Activated naive CD4-positive, alpha-beta T cell treated with anti-CD3 and anti-CD28 coated beads, Interleukin-2, amount 50 U/mL, for 72 hours (primary cell): ENCODE measurements at regions not wholly inside any gene's neighbourhood (a gene's known extent, or its start where the extent isn't known, plus 50 kb on each side); places are given as distances from the start of the nearest gene placed in this dataset.

Experiments
- ATAC-seq, 2 donors: fragments of 150-1000 bp; cut with Tn5 transposase; 2 replicates each; pipeline ENCODE4 v1.10.0; 2021; ENCODE audit warnings: mild to moderate bottlenecking in 2 of 2, moderate library complexity in 2 of 2
- DNase-seq, 2 donors: peaks; one replicate each; pipeline ENCODE4 v3.0.0; 2021 to 2022; ENCODE audit warnings: low spot score in 2 of 2
- H3K27ac Mint-ChIP-seq, 2 donors: one replicate each; pipeline ENCODE4 v1.8.0; 2022; ENCODE audit warnings: mild to moderate bottlenecking in 2 of 2, mixed read lengths in 2 of 2
- H3K36me3 Mint-ChIP-seq, 2 donors: one replicate each; pipeline ENCODE4 v1.8.0; 2022; ENCODE audit warnings: mixed read lengths in 2 of 2
- H3K9me3 Mint-ChIP-seq, 2 donors: one replicate each; pipeline ENCODE4 v1.8.0; 2022; ENCODE audit warnings: mixed read lengths in 2 of 2

GRCh38 chr4:114465766-114466165 lies 132.8 kb upstream of the UGT8 start:
- Mint-ChIP-seq H3K27ac (no peak overlapping the region), H3K36me3 (no peaks in the 10 kb centered on the region), H3K9me3 (no peaks in the 10 kb centered on the region)
- ATAC-seq (no peak), DNase-seq (no peak)

GRCh38 chr4:114466299-114466698 lies 132.3 kb upstream of the UGT8 start:
- DNase-seq = no peak
- Mint-ChIP-seq H3K36me3 (no peaks in the 10 kb centered on the region), H3K9me3 (no peaks in the 10 kb centered on the region), H3K27ac (no peak overlapping the region)
- ATAC-seq = no peak

- ATAC-seq (no peak), DNase-seq (no peak)
- peaks cover 0 to 3% of the 10 kb centered on the region in 2 donors for H3K9me3 Mint-ChIP-seq
- H3K36me3 Mint-ChIP-seq = no peaks in the 10 kb centered on the region
- H3K27ac Mint-ChIP-seq = no peak overlapping the region
Observed at GRCh38 chr4:114472269-114473032, 126.2 kb upstream of the UGT8 start.

- Mint-ChIP-seq H3K27ac (no peak overlapping the region), H3K9me3 (peaks cover 0 to 8% of the 10 kb centered on the region in 2 donors), H3K36me3 (no peaks in the 10 kb centered on the region)
- DNase-seq = no peak
- ATAC-seq = no peak
Observed at GRCh38 chr4:114474188-114474800, 124.3 kb upstream of the UGT8 start.

GRCh38 chr4:114476310-114476709 lies 122.3 kb upstream of the UGT8 start:
- DNase-seq (no peak), ATAC-seq (no peak)
- Mint-ChIP-seq H3K9me3 (peaks cover 0 to 8% of the 10 kb centered on the region in 2 donors), H3K27ac (no peak overlapping the region), H3K36me3 (peaks cover 0 to 8% of the 10 kb centered on the region in 2 donors)

GRCh38 chr4:114479595-114479994 lies 119.0 kb upstream of the UGT8 start:
- ATAC-seq = no peak
- H3K9me3 Mint-ChIP-seq = peaks cover 0 to 5% of the 10 kb centered on the region in 2 donors
- no peak for DNase-seq
- H3K27ac Mint-ChIP-seq = no peak overlapping the region
- H3K36me3 Mint-ChIP-seq = peaks cover 0 to 8% of the 10 kb centered on the region in 2 donors

GRCh38 chr4:114481856-114482255 lies 116.8 kb upstream of the UGT8 start:
- no peak overlapping the region for H3K27ac Mint-ChIP-seq
- H3K36me3 Mint-ChIP-seq = peaks cover 0 to 8% of the 10 kb centered on the region in 2 donors
- H3K9me3 Mint-ChIP-seq = peaks cover 0 to 5% of the 10 kb centered on the region in 2 donors
- no peak for DNase-seq
- ATAC-seq = no peak

- Mint-ChIP-seq H3K9me3 (no peaks in the 10 kb centered on the region), H3K27ac (no peak overlapping the region), H3K36me3 (no peaks in the 10 kb centered on the region)
- DNase-seq (no peak), ATAC-seq (no peak)
Observed at GRCh38 chr4:114487101-114487500, 111.5 kb upstream of the UGT8 start.

- Mint-ChIP-seq H3K27ac (no peak overlapping the region), H3K36me3 (no peaks in the 10 kb centered on the region), H3K9me3 (no peaks in the 10 kb centered on the region)
- ATAC-seq = no peak
- no peak for DNase-seq
Observed at GRCh38 chr4:114488301-114488982, 110.2 kb upstream of the UGT8 start.

- DNase-seq (no peak), ATAC-seq (no peak)
- H3K9me3 Mint-ChIP-seq = no peaks in the 10 kb centered on the region
- no peak overlapping the region for H3K27ac Mint-ChIP-seq
- H3K36me3 Mint-ChIP-seq = no peaks in the 10 kb centered on the region
Observed at GRCh38 chr4:114494246-114494803, 104.3 kb upstream of the UGT8 start.

GRCh38 chr4:114495471-114495928 lies 103.1 kb upstream of the UGT8 start:
- DNase-seq (no peak), ATAC-seq (no peak)
- H3K27ac Mint-ChIP-seq = no peak overlapping the region
- H3K36me3 Mint-ChIP-seq = no peaks in the 10 kb centered on the region
- H3K9me3 Mint-ChIP-seq = no peaks in the 10 kb centered on the region

GRCh38 chr4:114497116-114497515 lies 101.5 kb upstream of the UGT8 start:
- Mint-ChIP-seq H3K36me3 (no peaks in the 10 kb centered on the region), H3K27ac (no peak overlapping the region), H3K9me3 (no peaks in the 10 kb centered on the region)
- ATAC-seq = no peak
- no peak for DNase-seq

- DNase-seq = no peak
- H3K36me3 Mint-ChIP-seq = no peaks in the 10 kb centered on the region
- no peak overlapping the region for H3K27ac Mint-ChIP-seq
- peaks cover 0 to 3% of the 10 kb centered on the region in 2 donors for H3K9me3 Mint-ChIP-seq
- no peak for ATAC-seq
Observed at GRCh38 chr4:114509340-114509739, 89.3 kb upstream of the UGT8 start.

- H3K36me3 Mint-ChIP-seq = no peaks in the 10 kb centered on the region
- H3K27ac Mint-ChIP-seq = no peak overlapping the region
- DNase-seq (no peak), ATAC-seq (no peak)
- no peaks in the 10 kb centered on the region for H3K9me3 Mint-ChIP-seq
Observed at GRCh38 chr4:114512595-114513295, 85.9 kb upstream of the UGT8 start.

GRCh38 chr4:114519368-114519767 lies 79.2 kb upstream of the UGT8 start:
- ATAC-seq (no peak), DNase-seq (no peak)
- peaks cover 0 to 5% of the 10 kb centered on the region in 2 donors for H3K9me3 Mint-ChIP-seq
- H3K27ac Mint-ChIP-seq = no peak overlapping the region
- no peaks in the 10 kb centered on the region for H3K36me3 Mint-ChIP-seq

- ATAC-seq (no peak), DNase-seq (no peak)
- H3K27ac Mint-ChIP-seq = no peak overlapping the region
- H3K9me3 Mint-ChIP-seq = peaks cover 0 to 4% of the 10 kb centered on the region in 2 donors
- H3K36me3 Mint-ChIP-seq = no peaks in the 10 kb centered on the region
Observed at GRCh38 chr4:114527170-114527569, 71.4 kb upstream of the UGT8 start.

- H3K9me3 Mint-ChIP-seq = peaks cover 0 to 3% of the 10 kb centered on the region in 2 donors
- no peak overlapping the region for H3K27ac Mint-ChIP-seq
- DNase-seq = no peak
- no peaks in the 10 kb centered on the region for H3K36me3 Mint-ChIP-seq
- no peak for ATAC-seq
Observed at GRCh38 chr4:114527637-114528036, 71.0 kb upstream of the UGT8 start.
